GM04504 (cell line): ENCODE measurements at regions not wholly inside any gene's neighbourhood (a gene's known extent, or its start where the extent isn't known, plus 50 kb on each side); places are given as distances from the start of the nearest gene placed in this dataset.
"Not testable (repeated sequence)": the region's sequence is repeated elsewhere in the genome, so short reads cannot be mapped to it uniquely, and the experiment has no call there.

Experiments used
- DNase-seq: peaks from one replicate; pipeline ENCODE4 v3.0.0-alpha.2; 2012; ENCODE audit warnings: low read depth

GRCh38 chr9:82445556-82445955 is 457.0 kb downstream of the SPATA31D1 start:
- DNase-seq, result no peak

- no peak for DNase-seq
These were observed 458.8 kb downstream of the SPATA31D1 start for GRCh38 chr9:82447343-82447742.

- no peak for DNase-seq
These were observed 461.4 kb downstream of the SPATA31D1 start for GRCh38 chr9:82449986-82450385.

GRCh38 chr9:82454509-82455190 is 466.1 kb downstream of the SPATA31D1 start:
- no peak for DNase-seq

GRCh38 chr9:82456642-82457041 is 468.1 kb downstream of the SPATA31D1 start:
- DNase-seq, result peak; percentile 28

- no peak for DNase-seq
These were observed 468.7 kb downstream of the SPATA31D1 start for GRCh38 chr9:82457298-82457697.

- no peak for DNase-seq
These were observed 469.3 kb downstream of the SPATA31D1 start for GRCh38 chr9:82457891-82458290.

- DNase-seq, result no peak
These were observed 469.7 kb downstream of the SPATA31D1 start for GRCh38 chr9:82458296-82458695.

- DNase-seq, result no peak
These were observed 478.2 kb downstream of the SPATA31D1 start for GRCh38 chr9:82466616-82467260.

GRCh38 chr9:82467436-82467835 is 478.9 kb downstream of the SPATA31D1 start:
- no peak for DNase-seq

GRCh38 chr9:82474235-82474634 is 485.7 kb downstream of the SPATA31D1 start:
- no peak for DNase-seq

- no peak for DNase-seq
These were observed 487.2 kb downstream of the SPATA31D1 start for GRCh38 chr9:82475584-82476301.

- DNase-seq, result no peak
These were observed 492.3 kb downstream of the SPATA31D1 start for GRCh38 chr9:82480921-82481320.

- DNase-seq, result no peak
These were observed 499.4 kb downstream of the SPATA31D1 start for GRCh38 chr9:82487935-82488312.

- DNase-seq, result peak; percentile 75
These were observed 500.0 kb downstream of the SPATA31D1 start for GRCh38 chr9:82488313-82489200.

GRCh38 chr9:82489201-82489821 is 500.7 kb downstream of the SPATA31D1 start:
- no peak for DNase-seq

GRCh38 chr9:82490019-82490499 is 501.5 kb downstream of the SPATA31D1 start:
- peak; percentile 65 for DNase-seq

- DNase-seq, result not testable (repeated sequence)
These were observed 502.2 kb downstream of the SPATA31D1 start for GRCh38 chr9:82490821-82491220.

GRCh38 chr9:82491604-82492003 is 503.0 kb downstream of the SPATA31D1 start:
- no peak for DNase-seq

GRCh38 chr9:82492274-82492673 is 503.7 kb downstream of the SPATA31D1 start:
- DNase-seq, result no peak
